Jurkat, Clone E6-1 (cell line): ENCODE measurements at regions not wholly inside any gene's neighbourhood (a gene's known extent, or its start where the extent isn't known, plus 50 kb on each side); places are given as distances from the start of the nearest gene placed in this dataset.
"Not testable (repeated sequence)": the region's sequence is repeated elsewhere in the genome, so short reads cannot be mapped to it uniquely, and the experiment has no call there.

ENCODE experiments used
- DNase-seq: peaks from one replicate; pipeline ENCODE4 v3.0.0-alpha.2; 2011; ENCODE audit warnings: low read depth, low spot score
- H3K4me3 ChIP-seq: 2 replicates; pipeline ENCODE4 v1.5.1; 2011; ENCODE audit warnings: mild to moderate bottlenecking, low read length, control low read depth, moderate library complexity

- DNase-seq, result no peak
- H3K4me3 ChIP-seq, result no peak overlapping the region
Observed at GRCh38 chr4:159540501-159540900, 437.6 kb downstream of the RAPGEF2 start.

GRCh38 chr4:159541143-159541542 lies 438.3 kb downstream of the RAPGEF2 start:
- DNase-seq, result no peak
- H3K4me3 ChIP-seq, result no peak overlapping the region

GRCh38 chr4:159542296-159542695 lies 439.4 kb downstream of the RAPGEF2 start:
- DNase-seq, result no peak
- H3K4me3 ChIP-seq, result no peak overlapping the region

GRCh38 chr4:159543831-159544230 lies 441.0 kb downstream of the RAPGEF2 start:
- DNase-seq, result no peak
- no peak overlapping the region for H3K4me3 ChIP-seq

- no peak overlapping the region for H3K4me3 ChIP-seq
- no peak for DNase-seq
Observed at GRCh38 chr4:159545556-159545955, 442.7 kb downstream of the RAPGEF2 start.

- no peak overlapping the region for H3K4me3 ChIP-seq
- DNase-seq, result no peak
Observed at GRCh38 chr4:159547645-159548308, 444.9 kb downstream of the RAPGEF2 start.

- no peak overlapping the region for H3K4me3 ChIP-seq
- DNase-seq, result no peak
Observed at GRCh38 chr4:159549098-159549518, 446.2 kb downstream of the RAPGEF2 start.

GRCh38 chr4:159551281-159551680 lies 448.4 kb downstream of the RAPGEF2 start:
- no peak for DNase-seq
- H3K4me3 ChIP-seq, result no peak overlapping the region

GRCh38 chr4:159552979-159553768 lies 450.3 kb downstream of the RAPGEF2 start:
- no peak for DNase-seq
- no peak overlapping the region for H3K4me3 ChIP-seq

GRCh38 chr4:159555873-159556272 lies 453.0 kb downstream of the RAPGEF2 start:
- no peak for DNase-seq
- H3K4me3 ChIP-seq, result no peak overlapping the region

GRCh38 chr4:159562366-159562765 lies 459.5 kb downstream of the RAPGEF2 start:
- DNase-seq, result no peak

GRCh38 chr4:159563257-159563656 lies 460.4 kb downstream of the RAPGEF2 start:
- DNase-seq, result no peak
- no peak overlapping the region for H3K4me3 ChIP-seq

More at GRCh38 chr4:159562366-159562765, 459.5 kb downstream of the RAPGEF2 start:
- H3K4me3 ChIP-seq, result no peak overlapping the region

GRCh38 chr4:159564615-159565014 lies 461.7 kb downstream of the RAPGEF2 start:
- DNase-seq, result no peak
- H3K4me3 ChIP-seq, result no peak overlapping the region

- no peak for DNase-seq
- no peak overlapping the region for H3K4me3 ChIP-seq
Observed at GRCh38 chr4:159566786-159567185, 463.9 kb downstream of the RAPGEF2 start.

GRCh38 chr4:159577241-159577640 lies 474.4 kb downstream of the RAPGEF2 start:
- no peak overlapping the region for H3K4me3 ChIP-seq
- no peak for DNase-seq

- no peak overlapping the region for H3K4me3 ChIP-seq
- DNase-seq, result no peak
Observed at GRCh38 chr4:159582685-159583084, 479.8 kb downstream of the RAPGEF2 start.

- no peak overlapping the region for H3K4me3 ChIP-seq
- DNase-seq, result no peak
Observed at GRCh38 chr4:159592898-159593556, 490.1 kb downstream of the RAPGEF2 start.

- H3K4me3 ChIP-seq, result no peak overlapping the region
- DNase-seq, result no peak
Observed at GRCh38 chr4:159593681-159594080, 490.8 kb downstream of the RAPGEF2 start.

GRCh38 chr4:159594576-159594975 lies 491.7 kb downstream of the RAPGEF2 start:
- DNase-seq, result no peak
- H3K4me3 ChIP-seq, result no peak overlapping the region

GRCh38 chr4:159595101-159595500 lies 492.2 kb downstream of the RAPGEF2 start:
- not testable (repeated sequence) for DNase-seq, H3K4me3 ChIP-seq
